MG63 (cell line): ENCODE measurements at regions not wholly inside any gene's neighbourhood (a gene's known extent, or its start where the extent isn't known, plus 50 kb on each side); places are given as distances from the start of the nearest gene placed in this dataset.
"Not testable (repeated sequence)": the region's sequence is repeated elsewhere in the genome, so short reads cannot be mapped to it uniquely, and the experiment has no call there.

Experiments used
- DNase-seq: peaks from one replicate; pipeline ENCODE4 v3.0.0-alpha.2; 2020
- H3K27me3 ChIP-seq: fragments of 250-450 bp; sonication (Bioruptor Pico); 2 replicates; pipeline ENCODE4 v1.5.1; 2020; ENCODE audit warnings: mild to moderate bottlenecking, moderate library complexity
- H3K36me3 ChIP-seq: fragments of 250-450 bp; sonication (Bioruptor Pico); 2 replicates; pipeline ENCODE4 v1.5.1; 2020; ENCODE audit warnings: mild to moderate bottlenecking, moderate library complexity
- H3K4me3 ChIP-seq: fragments of 250-450 bp; sonication (Bioruptor Pico); 2 replicates; pipeline ENCODE4 v1.5.1; 2020; ENCODE audit warnings: mild to moderate bottlenecking, moderate library complexity
- H3K9me3 ChIP-seq: fragments of 250-450 bp; sonication (Bioruptor Pico); 2 replicates; pipeline ENCODE4 v1.5.1; 2020; ENCODE audit warnings: mild to moderate bottlenecking, moderate library complexity

GRCh38 chr3:80807577-80807976 is 953.9 kb downstream of the GBE1 start:
- no peak overlapping the region for H3K4me3 ChIP-seq
- no peaks in the 10 kb centered on the region for H3K36me3 ChIP-seq
- no peaks in the 10 kb centered on the region for H3K27me3 ChIP-seq
- H3K9me3 ChIP-seq, result no peaks in the 10 kb centered on the region
- DNase-seq, result no peak

GRCh38 chr3:80806673-80807072 is 954.8 kb downstream of the GBE1 start:
- Histone ChIP-seq H3K36me3 (no peaks in the 10 kb centered on the region), H3K4me3 (no peak overlapping the region), H3K9me3 (no peaks in the 10 kb centered on the region), H3K27me3 (no peaks in the 10 kb centered on the region)
- no peak for DNase-seq

GRCh38 chr3:80788914-80789313 is 972.5 kb downstream of the GBE1 start:
- Histone ChIP-seq H3K36me3 (no peaks in the 10 kb centered on the region), H3K27me3 (no peaks in the 10 kb centered on the region), H3K9me3 (no peaks in the 10 kb centered on the region), H3K4me3 (no peak overlapping the region)
- no peak for DNase-seq

GRCh38 chr3:80785875-80786274 is 975.6 kb downstream of the GBE1 start:
- H3K4me3 ChIP-seq, result no peak overlapping the region
- H3K9me3 ChIP-seq, result no peaks in the 10 kb centered on the region

GRCh38 chr3:80785475-80785874 is 976.0 kb downstream of the GBE1 start:
- no peak for DNase-seq
- Histone ChIP-seq H3K4me3 (no peak overlapping the region), H3K27me3 (no peaks in the 10 kb centered on the region)

More at GRCh38 chr3:80785875-80786274, 975.6 kb downstream of the GBE1 start:
- Histone ChIP-seq H3K36me3 (no peaks in the 10 kb centered on the region), H3K27me3 (no peaks in the 10 kb centered on the region)
- no peak for DNase-seq

GRCh38 chr3:80771085-80771484 is 990.4 kb downstream of the GBE1 start:
- H3K27me3 ChIP-seq, result no peaks in the 10 kb centered on the region
- H3K36me3 ChIP-seq, result no peaks in the 10 kb centered on the region
- no peak for DNase-seq
- no peaks in the 10 kb centered on the region for H3K9me3 ChIP-seq
- no peak overlapping the region for H3K4me3 ChIP-seq

More at GRCh38 chr3:80785475-80785874, 976.0 kb downstream of the GBE1 start:
- no peaks in the 10 kb centered on the region for H3K9me3 ChIP-seq
- no peaks in the 10 kb centered on the region for H3K36me3 ChIP-seq

GRCh38 chr3:80770106-80771074 is 991.1 kb downstream of the GBE1 start:
- H3K9me3 ChIP-seq, result no peaks in the 10 kb centered on the region
- H3K4me3 ChIP-seq, result no peak overlapping the region
- no peak for DNase-seq
- H3K27me3 ChIP-seq, result no peaks in the 10 kb centered on the region
- no peaks in the 10 kb centered on the region for H3K36me3 ChIP-seq

GRCh38 chr3:80769683-80770082 is 991.8 kb downstream of the GBE1 start:
- no peaks in the 10 kb centered on the region for H3K27me3 ChIP-seq
- H3K9me3 ChIP-seq, result no peaks in the 10 kb centered on the region
- H3K36me3 ChIP-seq, result no peaks in the 10 kb centered on the region
- DNase-seq, result no peak
- no peak overlapping the region for H3K4me3 ChIP-seq

GRCh38 chr3:80767604-80768003 is 993.8 kb downstream of the GBE1 start:
- no peak for DNase-seq
- H3K36me3 ChIP-seq, result no peaks in the 10 kb centered on the region
- no peaks in the 10 kb centered on the region for H3K27me3 ChIP-seq
- H3K4me3 ChIP-seq, result no peak overlapping the region
- no peaks in the 10 kb centered on the region for H3K9me3 ChIP-seq

- Histone ChIP-seq H3K4me3 (no peak overlapping the region), H3K9me3 (no peaks in the 10 kb centered on the region), H3K27me3 (no peaks in the 10 kb centered on the region), H3K36me3 (no peaks in the 10 kb centered on the region)
- DNase-seq, result no peak
Measured at GRCh38 chr3:80754969-80755368, 987.2 kb upstream of the ROBO1 start.

GRCh38 chr3:80753021-80753420 is 985.2 kb upstream of the ROBO1 start:
- no peak for DNase-seq
- H3K27me3 ChIP-seq, result no peaks in the 10 kb centered on the region
- H3K9me3 ChIP-seq, result no peaks in the 10 kb centered on the region
- no peak overlapping the region for H3K4me3 ChIP-seq
- H3K36me3 ChIP-seq, result no peaks in the 10 kb centered on the region

- DNase-seq, result no peak
- Histone ChIP-seq H3K27me3 (no peaks in the 10 kb centered on the region), H3K4me3 (no peak overlapping the region), H3K9me3 (no peaks in the 10 kb centered on the region), H3K36me3 (no peaks in the 10 kb centered on the region)
Measured at GRCh38 chr3:80750637-80751036, 982.8 kb upstream of the ROBO1 start.

- no peaks in the 10 kb centered on the region for H3K27me3 ChIP-seq
- no peak for DNase-seq
- no peaks in the 10 kb centered on the region for H3K36me3 ChIP-seq
- H3K9me3 ChIP-seq, result no peaks in the 10 kb centered on the region
- H3K4me3 ChIP-seq, result no peak overlapping the region
Measured at GRCh38 chr3:80734920-80735319, 967.1 kb upstream of the ROBO1 start.

GRCh38 chr3:80734483-80734882 is 966.7 kb upstream of the ROBO1 start:
- H3K27me3 ChIP-seq, result no peaks in the 10 kb centered on the region
- no peaks in the 10 kb centered on the region for H3K36me3 ChIP-seq
- H3K9me3 ChIP-seq, result no peaks in the 10 kb centered on the region
- H3K4me3 ChIP-seq, result no peak overlapping the region
- DNase-seq, result no peak

- no peaks in the 10 kb centered on the region for H3K36me3 ChIP-seq
- H3K9me3 ChIP-seq, result no peaks in the 10 kb centered on the region
- no peaks in the 10 kb centered on the region for H3K27me3 ChIP-seq
- no peak for DNase-seq
- no peak overlapping the region for H3K4me3 ChIP-seq
Measured at GRCh38 chr3:80733522-80734176, 965.9 kb upstream of the ROBO1 start.

- not testable (repeated sequence) for H3K27me3 ChIP-seq, H3K4me3 ChIP-seq, DNase-seq, H3K36me3 ChIP-seq, H3K9me3 ChIP-seq
Measured at GRCh38 chr3:80727561-80727960, 959.8 kb upstream of the ROBO1 start.

GRCh38 chr3:80709597-80710322 is 942.0 kb upstream of the ROBO1 start:
- not testable (repeated sequence) for H3K27me3 ChIP-seq, DNase-seq, H3K4me3 ChIP-seq, H3K36me3 ChIP-seq, H3K9me3 ChIP-seq
